Progenitor cell of endocrine pancreas (in vitro differentiated cells): ENCODE measurements at regions not wholly inside any gene's neighbourhood (a gene's known extent, or its start where the extent isn't known, plus 50 kb on each side); places are given as distances from the start of the nearest gene placed in this dataset.
"Not testable (repeated sequence)": the region's sequence is repeated elsewhere in the genome, so short reads cannot be mapped to it uniquely, and the experiment has no call there.

Experiments
- DNase-seq: peaks from one replicate; pipeline ENCODE4 v3.0.0; 2021; ENCODE audit warnings: low spot score; ENCODE audit not compliant: unreplicated experiment
- H3K27ac Mint-ChIP-seq: 2 replicates; pipeline ENCODE4 v1.8.0; 2021; ENCODE audit warnings: mild to moderate bottlenecking, moderate library complexity, mixed read lengths
- H3K27me3 Mint-ChIP-seq: 2 replicates; pipeline ENCODE4 v1.8.0; 2021; ENCODE audit warnings: mixed read lengths
- H3K36me3 Mint-ChIP-seq: 2 replicates; pipeline ENCODE4 v1.8.0; 2022; ENCODE audit warnings: mixed read lengths; ENCODE audit not compliant: insufficient read depth
- H3K4me1 Mint-ChIP-seq: 2 replicates; pipeline ENCODE4 v1.8.0; 2021; ENCODE audit warnings: low read depth, mixed read lengths
- H3K4me3 Mint-ChIP-seq: 2 replicates; pipeline ENCODE4 v1.8.0; 2021; ENCODE audit warnings: low read depth, mild to moderate bottlenecking, moderate library complexity, mixed read lengths
- H3K9me3 Mint-ChIP-seq: 2 replicates; pipeline ENCODE4 v1.8.0; 2021; ENCODE audit warnings: low read depth, mixed read lengths
- CTCF ChIP-seq: fragments of 200-600 bp; sonication (generic); IDR thresholded peaks from one replicate; pipeline ENCODE4 v1.5.0; 2021; ENCODE audit warnings: antibody characterized with exemption, mild to moderate bottlenecking; ENCODE audit not compliant: unreplicated experiment

GRCh38 chr4:177191991-177192390, 117.7 kb upstream of the NEIL3 start:
- H3K36me3 Mint-ChIP-seq: no peaks in the 10 kb centered on the region
- H3K4me1 Mint-ChIP-seq: peaks cover 6% of the 10 kb centered on the region
- DNase-seq: no peak
- no peaks in the 10 kb centered on the region for H3K27me3 Mint-ChIP-seq
- TF ChIP-seq CTCF: no peak
- no peak overlapping the region for H3K4me3 Mint-ChIP-seq
- H3K9me3 Mint-ChIP-seq: peaks cover 8% of the 10 kb centered on the region
- H3K27ac Mint-ChIP-seq: peak overlapping the region; percentile 74

GRCh38 chr4:177193024-177193715, 116.5 kb upstream of the NEIL3 start:
- not testable (repeated sequence) for H3K27me3 Mint-ChIP-seq, H3K36me3 Mint-ChIP-seq, DNase-seq, H3K4me3 Mint-ChIP-seq, H3K4me1 Mint-ChIP-seq, H3K27ac Mint-ChIP-seq
- peaks cover 18% of the 10 kb centered on the region for H3K9me3 Mint-ChIP-seq

- Mint-ChIP-seq H3K4me1 (peaks cover 6% of the 10 kb centered on the region), H3K27ac (no peak overlapping the region), H3K9me3 (peaks cover 25% of the 10 kb centered on the region), H3K36me3 (no peaks in the 10 kb centered on the region), H3K4me3 (no peak overlapping the region), H3K27me3 (no peaks in the 10 kb centered on the region)
- TF ChIP-seq CTCF: no peak
- DNase-seq: no peak
Observed at GRCh38 chr4:177194906-177195305, 114.8 kb upstream of the NEIL3 start.

- Mint-ChIP-seq H3K36me3 (no peaks in the 10 kb centered on the region), H3K4me3 (no peak overlapping the region), H3K27me3 (no peaks in the 10 kb centered on the region), H3K9me3 (peaks cover 25% of the 10 kb centered on the region), H3K4me1 (no peaks in the 10 kb centered on the region), H3K27ac (no peak overlapping the region)
- TF ChIP-seq CTCF: no peak
- no peak for DNase-seq
Observed at GRCh38 chr4:177196615-177197014, 113.1 kb upstream of the NEIL3 start.

GRCh38 chr4:177201614-177202013, 108.1 kb upstream of the NEIL3 start:
- DNase-seq: no peak
- no peaks in the 10 kb centered on the region for H3K4me1 Mint-ChIP-seq
- no peaks in the 10 kb centered on the region for H3K27me3 Mint-ChIP-seq
- no peak overlapping the region for H3K4me3 Mint-ChIP-seq
- no peak overlapping the region for H3K27ac Mint-ChIP-seq
- H3K36me3 Mint-ChIP-seq: no peaks in the 10 kb centered on the region
- TF ChIP-seq CTCF: no peak
- peaks cover 27% of the 10 kb centered on the region for H3K9me3 Mint-ChIP-seq

GRCh38 chr4:177204126-177204525, 105.5 kb upstream of the NEIL3 start:
- Mint-ChIP-seq H3K27me3 (no peaks in the 10 kb centered on the region), H3K36me3 (no peaks in the 10 kb centered on the region), H3K4me3 (no peak overlapping the region), H3K4me1 (no peaks in the 10 kb centered on the region), H3K9me3 (peaks cover 10% of the 10 kb centered on the region), H3K27ac (no peak overlapping the region)
- DNase-seq: no peak
- TF ChIP-seq CTCF: no peak
